Upper lobe of left lung (tissue), 6 donors: ENCODE measurements at regions not wholly inside any gene's neighbourhood (a gene's known extent, or its start where the extent isn't known, plus 50 kb on each side); places are given as distances from the start of the nearest gene placed in this dataset.

Experiments
- ATAC-seq, 2 donors: fragments of 200-7000 bp; cut with Tn5 transposase; one replicate each; pipeline ENCODE4 v1.9.1; 2022; ENCODE audit warnings: mild to moderate bottlenecking in 2 of 2, moderate library complexity in 2 of 2; ENCODE audit not compliant: low FRiP score in 2 of 2
- DNase-seq, 2 donors: peaks; one replicate each; pipeline ENCODE4 v3.0.0-alpha.2; 2019 to 2020
- H3K27ac ChIP-seq, 4 donors: fragments of 200-600 bp; sonication (generic); one replicate each; pipeline ENCODE4 v1.5.1; 2016 to 2019
- H3K27me3 ChIP-seq, 4 donors: fragments of 200-600 bp; sonication (generic); one replicate each; pipeline ENCODE4 v1.5.1; 2017 to 2019
- H3K36me3 ChIP-seq, 4 donors: fragments of 200-600 bp; sonication (generic); one replicate each; pipeline ENCODE4 v1.5.1; 2016 to 2019
- H3K4me1 ChIP-seq, 4 donors: fragments of 200-600 bp; sonication (generic); one replicate each; pipeline ENCODE4 v1.5.1; 2018 to 2019
- H3K4me3 ChIP-seq, 4 donors: fragments of 200-600 bp; sonication (generic); one replicate each; pipeline ENCODE4 v1.5.1; 2017 to 2019; ENCODE audit warnings: mild to moderate bottlenecking in 2 of 4, moderate library complexity in 1 of 4
- H3K9me3 ChIP-seq, 4 donors: fragments of 200-600 bp; sonication (generic); one replicate each; pipeline ENCODE4 v1.5.1; 2018 to 2019
- EP300 ChIP-seq, 4 donors: sonication (generic); formaldehyde crosslinking; IDR thresholded peaks; one replicate each; pipeline ENCODE4 v1.5.1; 2017; ENCODE audit warnings: antibody characterized with exemption in 4 of 4, control low read depth in 2 of 4
- POLR2A ChIP-seq, 4 donors: fragments of 450-650 bp; IDR thresholded peaks; one replicate each; pipeline ENCODE4 v1.5.1; 2016 to 2017; ENCODE audit warnings: antibody characterized with exemption in 4 of 4, mild to moderate bottlenecking in 2 of 4
- POLR2AphosphoS5 ChIP-seq, 2 donors: sonication (generic); formaldehyde crosslinking; IDR thresholded peaks; one replicate each; pipeline ENCODE4 v1.5.1; 2017; ENCODE audit warnings: antibody characterized with exemption in 2 of 2
- WGBS, 2 donors: methylation state at CpG; one replicate each; pipeline ENCODE4 v1.1.5; 2017 to 2018; 5-methylcytosine and 5-hydroxymethylcytosine counted together
- TF ChIP-seq, protein P1 (sequence below), 6 experiments: fragments of 450-650 bp in 4 of 6; fragments of 200-600 bp in 2 of 6; sonication (generic) in 2 of 6; IDR thresholded peaks; one replicate each; pipeline ENCODE4 v1.5.1; 2016 to 2019; ENCODE audit warnings: antibody characterized with exemption in 6 of 6
- donor health status: DM: no; HTN: no; CAD: no; lungs with moderate emphysema.
- donor health status: DM: no; HTN: yes; CAD: no; lungs with severe emphysema.

- no peak for TF ChIP-seq POLR2A (IDR thresholded peaks at IDR 0.05)
- no peak for TF ChIP-seq POLR2AphosphoS5 (IDR thresholded peaks at IDR 0.05)
- TF ChIP-seq, protein P1, sequence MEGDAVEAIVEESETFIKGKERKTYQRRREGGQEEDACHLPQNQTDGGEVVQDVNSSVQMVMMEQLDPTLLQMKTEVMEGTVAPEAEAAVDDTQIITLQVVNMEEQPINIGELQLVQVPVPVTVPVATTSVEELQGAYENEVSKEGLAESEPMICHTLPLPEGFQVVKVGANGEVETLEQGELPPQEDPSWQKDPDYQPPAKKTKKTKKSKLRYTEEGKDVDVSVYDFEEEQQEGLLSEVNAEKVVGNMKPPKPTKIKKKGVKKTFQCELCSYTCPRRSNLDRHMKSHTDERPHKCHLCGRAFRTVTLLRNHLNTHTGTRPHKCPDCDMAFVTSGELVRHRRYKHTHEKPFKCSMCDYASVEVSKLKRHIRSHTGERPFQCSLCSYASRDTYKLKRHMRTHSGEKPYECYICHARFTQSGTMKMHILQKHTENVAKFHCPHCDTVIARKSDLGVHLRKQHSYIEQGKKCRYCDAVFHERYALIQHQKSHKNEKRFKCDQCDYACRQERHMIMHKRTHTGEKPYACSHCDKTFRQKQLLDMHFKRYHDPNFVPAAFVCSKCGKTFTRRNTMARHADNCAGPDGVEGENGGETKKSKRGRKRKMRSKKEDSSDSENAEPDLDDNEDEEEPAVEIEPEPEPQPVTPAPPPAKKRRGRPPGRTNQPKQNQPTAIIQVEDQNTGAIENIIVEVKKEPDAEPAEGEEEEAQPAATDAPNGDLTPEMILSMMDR (IDR thresholded peaks at IDR 0.05) = no peak
- TF ChIP-seq EP300 (IDR thresholded peaks at IDR 0.05) = no peak
- no peak for ATAC-seq
- 95 to 100% methylated on average over 7 to 10 of the region's 10 CpGs for WGBS, 2 donors
Observed at GRCh38 chr2:33903215-33903614, 304.1 kb upstream of the FAM98A start.

GRCh38 chr2:33900610-33901009 lies 301.5 kb upstream of the FAM98A start:
- ATAC-seq (no peak), DNase-seq (no peak)
- 81 to 97% methylated on average over 2 of the region's 2 CpGs for WGBS, 2 donors
- Histone ChIP-seq H3K27ac (no peak overlapping the region), H3K27me3 (no peaks in the 10 kb centered on the region), H3K4me1 (no peaks in the 10 kb centered on the region), H3K4me3 (no peak overlapping the region), H3K36me3 (no peaks in the 10 kb centered on the region), H3K9me3 (peaks cover 0 to 7% (median 0%) of the 10 kb centered on the region in 4 donors)
- TF ChIP-seq POLR2A (IDR thresholded peaks at IDR 0.05) (no peak), EP300 (IDR thresholded peaks at IDR 0.05) (no peak), POLR2AphosphoS5 (IDR thresholded peaks at IDR 0.05) (no peak)
- TF ChIP-seq, protein P1 (IDR thresholded peaks at IDR 0.05) = no peak

More at GRCh38 chr2:33903215-33903614, 304.1 kb upstream of the FAM98A start:
- Histone ChIP-seq H3K36me3 (no peaks in the 10 kb centered on the region), H3K9me3 (peaks cover 0 to 7% (median 0%) of the 10 kb centered on the region in 4 donors), H3K4me1 (no peaks in the 10 kb centered on the region), H3K27ac (no peak overlapping the region), H3K4me3 (no peak overlapping the region), H3K27me3 (no peaks in the 10 kb centered on the region)
- DNase-seq = no peak

DNA sequence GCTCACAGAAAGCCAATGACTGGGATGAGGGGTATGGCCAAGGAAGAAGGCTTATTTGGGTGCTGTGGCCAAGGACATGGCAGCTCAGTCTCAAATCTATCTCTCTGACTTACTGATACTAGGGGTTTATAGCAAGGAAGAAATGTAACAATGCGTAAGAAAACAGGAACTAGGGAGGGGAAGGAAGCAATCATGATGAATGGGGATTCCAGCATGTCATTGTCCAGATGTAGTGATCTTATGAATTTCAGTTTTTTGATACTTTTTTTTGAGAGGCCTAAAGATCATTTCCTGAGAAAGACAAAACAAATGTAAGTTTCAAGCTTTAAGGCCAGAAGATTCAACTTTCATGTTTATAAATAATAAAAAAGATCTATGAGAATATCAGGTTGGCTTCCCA lies 298.6 kb upstream of the FAM98A start:
- no peak for DNase-seq
- H3K36me3 ChIP-seq = no peaks in the 10 kb centered on the region
- no peaks in the 10 kb centered on the region for H3K27me3 ChIP-seq
- no peaks in the 10 kb centered on the region for H3K9me3 ChIP-seq
- no peak overlapping the region for H3K4me3 ChIP-seq
- peaks cover 0 to 3% (median 0%) of the 10 kb centered on the region in 4 donors for H3K4me1 ChIP-seq
- 34 to 35% methylated on average over 1 of the region's 1 CpG for WGBS, 2 donors
- TF ChIP-seq POLR2AphosphoS5 (IDR thresholded peaks at IDR 0.05) (no peak), POLR2A (IDR thresholded peaks at IDR 0.05) (no peak), EP300 (IDR thresholded peaks at IDR 0.05) (no peak)
- TF ChIP-seq, protein P1 (IDR thresholded peaks at IDR 0.05) = no peak
- no peak overlapping the region for H3K27ac ChIP-seq
- no peak for ATAC-seq

GRCh38 chr2:33893824-33894223 lies 294.7 kb upstream of the FAM98A start:
- no peaks in the 10 kb centered on the region for H3K9me3 ChIP-seq
- 38 to 46% methylated on average over 1 of the region's 1 CpG for WGBS, 2 donors
- no peak overlapping the region for H3K4me3 ChIP-seq
- H3K27ac ChIP-seq = no peak overlapping the region
- TF ChIP-seq EP300 (IDR thresholded peaks at IDR 0.05) (no peak), POLR2A (IDR thresholded peaks at IDR 0.05) (no peak), POLR2AphosphoS5 (IDR thresholded peaks at IDR 0.05) (no peak)
- TF ChIP-seq, protein P1 (IDR thresholded peaks at IDR 0.05) = no peak
- H3K27me3 ChIP-seq = no peaks in the 10 kb centered on the region
- ATAC-seq = no peak
- peaks cover 0 to 3% (median 0%) of the 10 kb centered on the region in 4 donors for H3K4me1 ChIP-seq
- DNase-seq = no peak
- no peaks in the 10 kb centered on the region for H3K36me3 ChIP-seq

DNA sequence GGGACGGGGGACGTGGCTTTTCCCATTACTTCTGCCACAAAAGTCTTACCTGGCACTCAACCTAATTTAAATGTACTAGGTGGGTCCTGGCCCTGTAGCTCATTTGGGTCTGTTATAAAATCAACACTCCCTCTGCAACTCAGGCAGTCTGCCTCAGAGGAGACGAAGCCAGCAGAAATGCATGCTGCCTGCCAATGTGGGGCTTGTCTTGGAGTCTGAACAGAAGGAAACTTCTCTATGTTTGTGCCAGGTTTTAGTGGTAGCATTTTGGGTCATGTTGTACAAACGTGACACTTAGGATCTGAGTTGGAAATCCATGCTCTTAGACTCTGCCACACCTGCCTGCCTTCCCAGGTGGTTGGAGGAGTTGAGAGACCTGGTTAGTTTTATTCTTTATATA lies 292.5 kb upstream of the FAM98A start:
- Histone ChIP-seq H3K4me3 (no peak overlapping the region), H3K9me3 (no peaks in the 10 kb centered on the region), H3K36me3 (no peaks in the 10 kb centered on the region), H3K4me1 (peaks cover 0 to 3% (median 0%) of the 10 kb centered on the region in 4 donors), H3K27me3 (no peaks in the 10 kb centered on the region), H3K27ac (no peak overlapping the region)
- no peak for ATAC-seq
- WGBS, 2 donors = 22 to 46% methylated on average over 3 to 4 of the region's 4 CpGs
- no peak for DNase-seq
- TF ChIP-seq, protein P1 (IDR thresholded peaks at IDR 0.05) = no peak
